ENCODE measurements at regions not wholly inside any gene's neighbourhood (a gene's known extent, or its start where the extent isn't known, plus 50 kb on each side); places are given as distances from the start of the nearest gene placed in this dataset.

DNA sequence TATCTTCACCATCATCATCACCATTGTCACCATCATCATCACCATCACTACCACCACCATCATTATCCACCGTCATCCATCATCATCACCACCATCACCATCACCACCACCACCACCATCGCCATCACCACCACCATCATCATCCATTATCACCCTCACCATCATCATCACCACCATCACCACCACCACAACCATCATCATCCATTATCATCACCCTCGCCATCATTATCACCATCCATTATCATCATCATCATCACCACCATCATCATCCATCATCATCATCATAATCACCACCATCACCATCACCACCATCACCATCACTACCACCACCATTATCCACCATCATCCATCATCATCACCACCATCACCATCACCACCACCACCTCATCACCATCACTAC is 95.6 kb downstream of the C16orf95 start:
- DNase-seq (ENCODE audit: extremely low read depth in 1 of 2, low read depth in 1 of 2), result no peak

DNA sequence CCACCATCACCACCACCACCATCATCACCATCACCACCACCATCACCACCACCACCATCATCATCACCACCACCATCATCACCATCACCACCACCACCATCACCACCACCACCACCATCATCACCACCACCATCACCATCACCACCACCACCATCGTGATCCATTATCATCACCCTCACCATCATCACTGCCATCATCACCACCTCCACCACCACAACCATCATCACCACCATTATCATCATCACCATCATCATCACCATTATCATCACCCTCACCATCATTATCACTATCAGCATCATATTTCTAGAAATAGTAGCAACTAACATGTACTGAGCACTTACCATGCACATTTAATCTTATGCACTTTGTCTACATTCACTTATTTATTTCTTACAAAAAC is 94.9 kb downstream of the C16orf95 start:
- DNase-seq (ENCODE audit: extremely low read depth in 1 of 2, low read depth in 1 of 2), result no peak

- DNase-seq (ENCODE audit: extremely low read depth in 1 of 2, low read depth in 1 of 2), result no peak
Observed at GRCh38 chr16:87223656-87224248, 93.4 kb downstream of the C16orf95 start.

GRCh38 chr16:87226926-87227295 is 90.3 kb downstream of the C16orf95 start:
- no peak for DNase-seq (ENCODE audit: extremely low read depth in 1 of 2, low read depth in 1 of 2)

GRCh38 chr16:87227296-87227951 is 89.8 kb downstream of the C16orf95 start:
- no peak for DNase-seq (ENCODE audit: extremely low read depth in 1 of 2, low read depth in 1 of 2)

DNA sequence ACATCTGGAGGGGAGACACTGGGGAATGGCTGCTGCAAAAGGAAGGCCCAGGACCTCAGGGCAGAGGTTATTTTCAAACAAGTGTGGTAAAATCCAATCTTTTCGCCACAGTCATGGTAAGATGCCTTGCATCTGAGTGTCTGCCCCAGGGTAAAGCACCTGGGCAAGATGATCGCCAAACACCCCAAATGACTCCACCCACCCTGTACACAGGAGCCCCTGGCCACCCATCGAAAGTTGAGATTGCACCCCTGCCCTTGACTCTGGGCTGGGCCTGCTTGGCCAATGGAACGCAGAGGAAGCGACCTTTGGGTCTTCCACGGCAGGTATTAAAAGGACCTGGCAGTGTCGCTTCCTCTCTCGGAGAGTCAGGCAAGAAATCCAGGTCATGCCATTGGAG is 88.8 kb downstream of the C16orf95 start:
- DNase-seq (ENCODE audit: extremely low read depth in 1 of 2, low read depth in 1 of 2), result no peak

DNA sequence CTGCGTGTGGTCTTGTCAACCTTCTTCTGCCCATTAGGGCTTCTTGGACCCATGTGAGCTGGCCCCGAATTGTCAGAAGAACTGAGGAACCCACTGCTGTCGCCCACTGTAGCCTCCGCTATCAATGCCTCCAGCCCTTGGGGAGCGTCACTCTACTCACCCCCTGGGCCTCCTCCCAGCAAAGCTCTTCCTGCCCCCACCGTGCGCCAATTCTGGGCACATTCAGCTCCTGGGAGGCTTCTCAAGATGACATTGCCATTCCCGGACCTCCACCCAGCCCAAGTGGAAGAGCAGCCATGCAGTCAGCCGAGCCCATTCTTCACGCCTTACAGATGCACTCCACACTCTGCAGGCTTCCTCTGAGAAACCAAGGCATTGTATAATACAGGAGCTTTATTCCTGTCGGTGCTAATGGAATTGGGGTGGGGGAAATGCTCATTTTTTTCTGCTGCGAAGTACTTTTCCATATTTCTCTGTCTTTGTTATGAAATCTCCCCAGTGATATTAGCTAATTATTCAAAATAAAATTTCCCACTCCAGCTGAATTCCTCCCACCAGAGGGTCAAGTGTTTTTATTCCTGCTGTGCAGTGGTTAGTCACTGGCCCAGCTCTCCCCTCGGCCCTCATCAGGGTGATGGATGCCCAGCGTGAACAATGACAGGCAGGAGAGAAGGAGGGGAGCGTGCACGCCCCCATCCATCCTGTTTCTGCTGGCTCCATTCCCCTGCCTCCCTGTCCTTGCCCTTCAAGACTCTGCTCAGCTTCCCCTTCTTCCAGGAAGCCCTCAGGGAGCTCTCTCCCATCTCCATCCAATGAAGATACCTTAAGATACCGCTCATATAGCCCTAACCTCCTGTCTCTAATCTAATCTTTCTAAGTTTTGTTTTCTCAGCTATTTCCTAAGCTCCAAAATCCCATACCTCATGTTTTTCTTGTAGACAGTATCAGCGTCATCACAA is 87.7 kb downstream of the C16orf95 start:
- no peak for DNase-seq (ENCODE audit: extremely low read depth in 1 of 2, low read depth in 1 of 2)

DNA sequence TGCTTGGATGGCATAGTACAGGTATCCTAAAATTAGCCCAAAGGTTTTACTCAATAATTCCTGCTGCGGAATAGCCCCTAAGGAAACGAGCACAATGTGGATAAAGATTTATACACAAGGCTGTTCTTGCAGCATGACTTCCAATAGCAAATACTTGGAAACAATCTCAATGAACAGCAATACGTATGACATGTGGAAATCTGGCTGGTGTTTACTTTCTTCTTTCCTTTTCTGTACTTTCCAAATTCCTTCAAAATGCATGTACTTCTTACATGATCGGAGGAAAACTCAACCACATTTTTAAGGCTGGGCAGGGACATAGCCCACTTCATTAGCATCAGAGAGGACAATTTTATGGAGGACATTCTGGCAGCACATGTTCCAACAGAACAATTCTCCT is 86.6 kb downstream of the C16orf95 start:
- DNase-seq (ENCODE audit: extremely low read depth in 1 of 2, low read depth in 1 of 2), result no peak

DNA sequence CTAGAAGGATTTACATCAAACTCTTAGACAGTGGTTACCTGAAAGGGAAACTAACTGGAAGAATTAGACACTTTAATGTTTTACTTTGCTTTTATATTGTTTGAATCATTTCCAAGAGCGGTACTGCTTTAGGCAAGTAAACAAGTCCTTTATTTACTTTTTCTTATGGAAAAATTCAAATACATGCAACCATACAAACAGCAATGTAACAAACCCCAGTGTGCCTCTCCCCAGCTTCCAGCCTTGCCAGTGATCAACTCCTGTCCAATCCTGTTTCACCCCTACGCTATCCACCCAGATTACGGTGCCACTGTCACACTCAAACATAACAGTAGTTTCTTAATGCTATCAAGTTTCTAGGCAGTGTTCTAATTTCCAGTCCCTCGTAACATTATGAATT is 85.9 kb downstream of the C16orf95 start:
- no peak for DNase-seq (ENCODE audit: extremely low read depth in 1 of 2, low read depth in 1 of 2)

GRCh38 chr16:87231911-87232310 is 85.3 kb downstream of the C16orf95 start:
- no peak for DNase-seq (ENCODE audit: extremely low read depth in 1 of 2, low read depth in 1 of 2)

DNA sequence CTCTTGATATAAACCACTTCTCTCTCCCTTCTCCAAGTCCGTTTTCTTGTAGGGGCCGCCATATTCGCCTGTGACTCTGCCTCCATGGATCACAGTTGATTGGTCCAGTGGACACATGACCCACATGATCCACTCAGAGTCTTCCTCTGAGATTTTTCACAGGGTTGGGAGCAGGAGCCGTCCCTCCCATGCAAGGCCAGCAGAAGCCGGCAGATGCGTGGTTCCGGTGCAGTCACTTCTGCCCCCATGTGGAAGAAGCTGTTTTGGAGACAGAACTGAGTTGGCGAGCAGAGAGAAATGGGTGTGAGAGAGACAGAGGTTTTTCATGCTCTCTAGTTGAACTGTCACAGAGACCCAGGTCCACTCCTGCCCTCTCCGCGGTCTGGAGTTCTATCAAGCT is 83.3 kb downstream of the C16orf95 start:
- DNase-seq (ENCODE audit: extremely low read depth in 1 of 2, low read depth in 1 of 2), result no peak

DNA sequence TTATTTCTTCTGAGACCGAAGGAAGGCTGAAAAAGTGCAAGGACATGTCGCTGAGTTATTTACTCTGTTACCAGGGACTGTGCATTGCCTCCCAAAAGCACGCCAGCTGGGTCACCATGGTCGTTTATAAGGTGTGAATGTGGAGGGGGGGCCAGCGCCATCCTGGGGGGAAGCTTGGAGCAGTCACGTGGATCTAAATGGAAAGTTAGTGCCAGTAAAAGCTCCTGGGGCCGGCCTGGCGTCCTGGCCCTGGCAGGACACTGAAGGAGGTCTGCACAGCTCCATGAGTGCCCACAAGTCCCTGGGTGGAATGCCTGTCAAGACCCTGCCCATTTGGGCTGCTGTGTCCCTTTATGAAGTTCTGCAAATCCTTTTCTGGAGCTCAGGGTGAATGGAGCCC is 82.6 kb downstream of the C16orf95 start:
- DNase-seq (ENCODE audit: extremely low read depth in 1 of 2, low read depth in 1 of 2), result no peak

DNA sequence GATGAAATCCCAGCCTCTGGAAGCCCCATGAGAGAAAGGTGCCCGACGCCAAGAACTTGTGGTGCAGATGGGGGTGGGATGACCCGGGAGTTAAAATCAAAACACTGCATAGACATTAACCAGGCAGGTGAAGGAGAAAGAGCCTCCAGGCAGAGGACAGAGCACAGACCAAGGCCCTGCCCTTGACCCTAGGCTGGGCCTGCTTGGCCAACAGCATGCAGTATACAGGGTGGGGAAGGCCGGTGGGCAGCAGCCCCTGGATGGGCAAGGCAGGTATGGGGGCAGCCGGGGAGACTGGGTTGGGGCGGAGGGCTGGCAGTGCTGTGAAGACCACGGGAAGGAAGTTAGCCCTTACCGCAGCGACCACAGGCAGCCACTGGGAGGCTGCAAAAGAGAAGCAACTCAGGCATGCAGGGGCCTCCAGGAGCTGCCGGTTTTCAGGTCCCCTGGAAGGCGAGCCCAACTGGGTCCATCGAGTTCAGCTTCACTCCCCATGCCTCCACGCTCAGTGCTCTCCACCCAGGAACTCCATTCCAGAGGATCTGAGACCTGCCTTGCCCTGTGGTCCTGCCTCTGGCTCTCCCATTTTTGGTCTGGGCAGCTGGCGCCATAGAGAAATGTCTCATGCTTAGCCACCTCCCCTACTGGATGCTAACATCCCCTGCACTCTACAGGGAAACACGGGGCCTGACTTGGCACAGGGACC is 81.2 kb downstream of the C16orf95 start:
- DNase-seq (ENCODE audit: extremely low read depth in 1 of 2, low read depth in 1 of 2), result no peak

GRCh38 chr16:87236516-87237115 is 80.6 kb downstream of the C16orf95 start:
- no peak for DNase-seq (ENCODE audit: extremely low read depth in 1 of 2, low read depth in 1 of 2)

GRCh38 chr16:87238361-87238715 is 78.9 kb downstream of the C16orf95 start:
- DNase-seq (ENCODE audit: extremely low read depth in 1 of 2, low read depth in 1 of 2), result no peak

GRCh38 chr16:87239545-87239944 is 77.6 kb downstream of the C16orf95 start:
- no peak for DNase-seq (ENCODE audit: extremely low read depth in 1 of 2, low read depth in 1 of 2)

- no peak for DNase-seq (ENCODE audit: extremely low read depth in 1 of 2, low read depth in 1 of 2)
Observed at GRCh38 chr16:87240211-87241136, 76.7 kb downstream of the C16orf95 start.

GRCh38 chr16:87241137-87241771 is 75.9 kb downstream of the C16orf95 start:
- DNase-seq (ENCODE audit: extremely low read depth in 1 of 2, low read depth in 1 of 2), result no peak

DNA sequence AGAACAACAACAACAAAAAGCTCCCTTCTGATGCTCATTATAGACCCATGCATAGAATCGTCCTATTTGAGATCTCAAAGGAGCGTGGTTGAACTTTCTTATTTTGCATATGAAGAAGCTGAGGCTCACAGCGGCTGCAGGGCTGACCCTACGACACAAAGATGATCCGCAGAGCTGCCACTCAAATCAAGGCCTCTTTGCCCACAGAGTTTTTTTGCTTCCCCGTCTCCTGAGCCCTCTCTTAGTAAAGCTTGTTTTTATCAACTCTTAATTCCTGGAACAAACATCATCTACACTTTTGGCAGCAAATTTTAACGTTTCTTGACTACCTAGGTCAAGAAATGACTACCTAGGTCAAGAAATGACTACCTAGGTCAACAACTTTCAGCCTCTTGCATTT is 73.7 kb downstream of the C16orf95 start:
- no peak for DNase-seq (ENCODE audit: extremely low read depth in 1 of 2, low read depth in 1 of 2)

All from stimulated activated CD8-positive, alpha-beta memory T cell treated with anti-CD3 and anti-CD28 coated beads, Interleukin-7, amount 100 ng/mL, for 48 hours (primary cell).